22Rv1 (cell line): ENCODE measurements at regions not wholly inside any gene's neighbourhood (a gene's known extent, or its start where the extent isn't known, plus 50 kb on each side); places are given as distances from the start of the nearest gene placed in this dataset.

Source experiments
- CTCF ChIP-seq: fragments of 450-650 bp; IDR thresholded peaks from 2 replicates; pipeline ENCODE4 v1.5.1; 2017; ENCODE audit warnings: mild to moderate bottlenecking
- ZFX ChIP-seq: fragments of 450-650 bp; IDR thresholded peaks from 2 replicates; pipeline ENCODE4 v1.6.1; 2017; ENCODE audit warnings: antibody characterized with exemption, borderline replicate concordance

GRCh38 chr1:14062669-14063068 is 362.7 kb downstream of the PRDM2 start:
- TF ChIP-seq CTCF = no peak
- no peak for TF ChIP-seq ZFX
